Small intestine (tissue), 7 donors: ENCODE measurements at regions not wholly inside any gene's neighbourhood (a gene's known extent, or its start where the extent isn't known, plus 50 kb on each side); places are given as distances from the start of the nearest gene placed in this dataset.
"Not testable (repeated sequence)": the region's sequence is repeated elsewhere in the genome, so short reads cannot be mapped to it uniquely, and the experiment has no call there.

Source experiments
- DNase-seq, 2 donors: peaks; one replicate each; pipeline versions ENCODE4 v3.0.0 to v3.0.0-alpha.2; 2013
- FAIRE-seq: peaks from 2 replicates; lab custom pipeline; 2012; peaks lifted over from hg19 to GRCh38; lab: Jason Lieb, UNC
- H3K27ac ChIP-seq, 3 donors: one replicate each; pipeline ENCODE4 v1.5.1; 2013; ENCODE audit warnings: low read length in 2 of 3, mild to moderate bottlenecking in 2 of 3, control low read depth in 1 of 3, inconsistent platforms in 1 of 3, low read depth in 1 of 3, moderate library complexity in 1 of 3
- H3K27me3 ChIP-seq, 3 donors: one replicate each; pipeline ENCODE4 v1.6.1; 2013; ENCODE audit warnings: low read length in 3 of 3, inconsistent platforms in 1 of 3; ENCODE audit not compliant: control insufficient read depth in 3 of 3, insufficient read depth in 3 of 3
- H3K36me3 ChIP-seq, 3 donors: one replicate each; pipeline ENCODE4 v1.6.1; 2013; ENCODE audit warnings: low read length in 3 of 3, inconsistent platforms in 1 of 3, low read depth in 1 of 3, mild to moderate bottlenecking in 1 of 3, moderate library complexity in 1 of 3; ENCODE audit not compliant: control insufficient read depth in 3 of 3, insufficient read depth in 2 of 3
- H3K4me1 ChIP-seq, 3 donors: one replicate each; pipeline ENCODE4 v1.6.1; 2013; ENCODE audit warnings: low read length in 2 of 3, inconsistent platforms in 1 of 3, low read depth in 1 of 3, mild to moderate bottlenecking in 1 of 3, moderate library complexity in 1 of 3; ENCODE audit not compliant: control insufficient read depth in 3 of 3, insufficient read depth in 2 of 3
- H3K4me3 ChIP-seq, 3 donors: one replicate each; pipeline ENCODE4 v1.5.1; 2013; ENCODE audit warnings: low read length in 3 of 3, control low read depth in 1 of 3, inconsistent platforms in 1 of 3, low read depth in 1 of 3, mild to moderate bottlenecking in 1 of 3, moderate library complexity in 1 of 3
- H3K9me3 ChIP-seq, 2 donors: one replicate each; pipeline ENCODE4 v1.6.1; 2013; ENCODE audit warnings: low read depth in 1 of 2, low read length in 1 of 2; ENCODE audit not compliant: control insufficient read depth in 2 of 2, insufficient read depth in 1 of 2
- WGBS, 3 donors: extraction: QIAGEN DNeasy Blood & Tissue Kit; methylation state at CpG; one replicate each; pipeline ENCODE4 v1.1.7; 2013; 5-methylcytosine and 5-hydroxymethylcytosine counted together
- donor health status: healthy with polysubstance abuse.
- donor health status: control.
- donor health status: control.
- donor health status: Bipolar disorder and iron deficiency.
- donor health status: healthy.

DNA sequence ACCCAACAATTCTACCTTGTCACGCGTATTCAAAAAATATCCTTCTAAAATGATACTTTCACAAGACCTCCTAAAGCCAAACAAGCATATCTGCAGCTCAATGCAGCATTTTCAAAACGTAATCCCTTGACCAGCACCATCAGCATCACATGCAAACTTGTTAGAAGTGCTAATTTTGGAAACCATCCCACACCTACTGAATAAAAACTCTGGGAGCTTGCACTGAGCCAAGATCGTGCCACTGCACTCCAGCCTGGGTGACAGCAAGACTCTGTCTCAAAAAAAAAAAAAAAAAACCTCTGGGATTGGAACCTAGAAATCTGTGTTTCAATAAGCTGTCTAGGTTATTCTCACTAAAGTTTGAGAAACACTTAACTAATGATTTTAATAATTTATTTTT, 223.3 kb upstream of the CCDC54 start:
- Histone ChIP-seq H3K4me1 (no peaks in the 10 kb centered on the region), H3K27me3 (no peaks in the 10 kb centered on the region), H3K36me3 (no peaks in the 10 kb centered on the region), H3K9me3 (peaks cover 0 to 9% of the 10 kb centered on the region in 2 donors), H3K4me3 (no peak overlapping the region), H3K27ac (no peak overlapping the region)
- DNase-seq (no peak), FAIRE-seq (no peak)
- 67 to 79% (median 72%) methylated on average over 4 of the region's 4 CpGs for WGBS, 3 donors

- Histone ChIP-seq H3K27ac (no peak overlapping the region), H3K9me3 (peaks cover 0 to 14% of the 10 kb centered on the region in 2 donors)
- FAIRE-seq: no peak
Observed at GRCh38 chr3:107172411-107172810, 204.8 kb upstream of the CCDC54 start.

DNA sequence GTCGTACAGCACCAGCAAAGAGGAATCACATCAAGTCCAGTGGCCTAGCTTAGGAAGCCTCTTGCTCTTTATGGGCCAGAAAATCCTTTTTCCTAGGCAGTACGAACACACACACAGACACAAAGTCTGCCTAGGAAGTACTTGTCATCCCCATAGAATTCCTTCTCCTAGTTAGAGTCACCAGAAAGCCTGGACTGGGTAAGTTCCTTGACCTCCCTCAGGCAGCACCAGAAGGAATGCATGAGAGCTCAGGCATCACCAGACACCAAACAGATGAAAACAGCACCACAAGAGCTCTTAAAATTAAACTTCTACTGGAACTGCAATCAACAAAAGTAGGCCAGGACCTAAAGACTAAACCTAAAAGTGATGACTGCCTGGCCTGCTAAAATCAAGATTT, 192.9 kb upstream of the CCDC54 start:
- WGBS, 3 donors: 62 to 84% (median 83%) methylated on average over 2 of the region's 2 CpGs
- Histone ChIP-seq H3K27me3 (no peaks in the 10 kb centered on the region), H3K27ac (no peak overlapping the region), H3K4me3 (no peak overlapping the region), H3K4me1 (no peaks in the 10 kb centered on the region), H3K36me3 (no peaks in the 10 kb centered on the region), H3K9me3 (no peaks in the 10 kb centered on the region)
- DNase-seq (no peak), FAIRE-seq (no peak)

More at GRCh38 chr3:107172411-107172810, 204.8 kb upstream of the CCDC54 start:
- WGBS, 3 donors: 92 to 93% (median 92%) methylated on average over 1 of the region's 1 CpG
- no peak for DNase-seq
- no peaks in the 10 kb centered on the region for H3K36me3 ChIP-seq
- H3K4me1 ChIP-seq: no peaks in the 10 kb centered on the region
- no peaks in the 10 kb centered on the region for H3K27me3 ChIP-seq
- no peak overlapping the region for H3K4me3 ChIP-seq

DNA sequence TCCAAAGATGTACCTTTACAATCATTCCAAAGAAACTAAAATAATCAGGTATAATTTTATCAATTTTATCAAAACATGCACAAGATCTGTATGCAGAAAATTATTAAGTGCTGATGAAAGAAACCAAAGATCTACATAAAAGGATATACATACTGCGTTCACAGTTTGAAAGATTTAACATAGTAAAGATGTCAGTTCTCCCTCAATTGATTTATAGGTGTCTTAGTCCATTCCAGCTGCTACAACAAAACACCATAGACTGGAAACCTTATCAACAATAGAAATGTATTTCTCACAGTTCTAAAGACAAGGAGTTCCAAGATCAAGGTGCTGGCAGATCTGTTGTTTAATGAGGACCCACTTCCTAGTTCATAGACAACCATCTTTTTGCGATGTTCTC, 189.0 kb upstream of the CCDC54 start:
- WGBS, 3 donors: 46 to 77% (median 57%) methylated on average over 2 of the region's 2 CpGs
- Histone ChIP-seq H3K27me3 (no peaks in the 10 kb centered on the region), H3K9me3 (no peaks in the 10 kb centered on the region), H3K27ac (no peak overlapping the region), H3K4me3 (no peak overlapping the region), H3K36me3 (no peaks in the 10 kb centered on the region), H3K4me1 (no peaks in the 10 kb centered on the region)
- FAIRE-seq: no peak
- no peak for DNase-seq

GRCh38 chr3:107189158-107189791, 188.0 kb upstream of the CCDC54 start:
- Histone ChIP-seq H3K4me3 (no peak overlapping the region), H3K27me3 (no peaks in the 10 kb centered on the region), H3K36me3 (no peaks in the 10 kb centered on the region), H3K9me3 (no peaks in the 10 kb centered on the region), H3K27ac (no peak overlapping the region), H3K4me1 (no peaks in the 10 kb centered on the region)
- no peak for FAIRE-seq
- 74 to 88% (median 78%) methylated on average over 2 of the region's 2 CpGs for WGBS, 3 donors
- DNase-seq: no peak

DNA sequence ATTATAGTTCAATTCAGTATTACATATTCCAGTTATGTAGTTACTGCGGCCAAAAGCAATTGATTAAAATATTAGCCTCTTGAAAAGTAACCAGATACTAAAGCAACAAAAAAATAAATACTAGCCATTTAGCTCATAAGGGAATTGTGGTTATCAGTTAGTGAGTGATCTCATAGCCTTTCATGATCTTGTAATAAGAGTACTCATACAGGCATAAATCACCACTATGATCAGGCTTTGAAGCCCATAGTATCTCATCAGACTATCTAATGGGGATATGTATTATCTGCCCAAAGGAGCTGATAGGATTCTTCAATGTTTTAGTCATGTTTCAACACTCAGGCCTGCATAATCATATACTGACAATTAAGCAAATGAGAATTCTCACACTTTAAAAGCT, 184.1 kb upstream of the CCDC54 start:
- H3K4me1 ChIP-seq: no peaks in the 10 kb centered on the region
- no peak overlapping the region for H3K27ac ChIP-seq
- WGBS, 3 donors: 89 to 93% (median 91%) methylated on average over 1 of the region's 1 CpG
- FAIRE-seq (no peak), DNase-seq (no peak)
- H3K27me3 ChIP-seq: no peaks in the 10 kb centered on the region
- no peaks in the 10 kb centered on the region for H3K9me3 ChIP-seq
- no peak overlapping the region for H3K4me3 ChIP-seq
- no peaks in the 10 kb centered on the region for H3K36me3 ChIP-seq

DNA sequence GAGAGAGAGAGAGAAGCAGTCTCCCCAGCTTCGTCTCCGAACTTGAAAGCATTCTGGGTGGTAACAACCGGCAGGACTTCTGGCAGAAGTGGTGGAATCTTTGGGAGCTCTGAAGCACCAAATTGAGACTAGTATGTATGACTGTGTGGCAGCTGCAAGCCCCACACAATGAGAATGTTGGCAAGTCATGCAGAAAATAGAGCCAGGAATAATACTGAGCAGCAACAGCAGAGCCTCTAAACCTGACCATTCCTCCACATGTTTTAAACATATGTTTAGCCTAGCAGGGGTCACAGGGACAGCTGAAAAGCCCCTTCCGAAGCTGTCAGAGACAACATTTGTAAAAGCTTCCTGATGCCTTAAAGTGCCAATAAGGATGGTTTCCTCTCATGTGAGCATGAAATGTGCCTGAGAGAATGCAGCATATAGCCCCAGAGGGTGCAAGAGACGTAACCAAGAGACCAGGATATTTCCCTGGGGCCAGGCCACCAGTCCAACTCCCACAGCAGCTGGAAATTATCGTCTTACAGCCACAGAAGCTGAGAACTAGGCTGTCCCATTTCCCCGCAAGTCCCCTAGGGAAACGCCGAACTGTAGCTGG, 178.6 kb upstream of the CCDC54 start:
- Histone ChIP-seq H3K36me3 (no peaks in the 10 kb centered on the region), H3K4me1 (no peaks in the 10 kb centered on the region), H3K27me3 (no peaks in the 10 kb centered on the region), H3K4me3 (no peak overlapping the region), H3K9me3 (no peaks in the 10 kb centered on the region), H3K27ac (peak overlapping the region in 1 of 3 donors; percentile 11)
- DNase-seq (no peak), FAIRE-seq (no peak)
- WGBS, 3 donors: 56 to 77% (median 76%) methylated on average over 9 of the region's 9 CpGs

DNA sequence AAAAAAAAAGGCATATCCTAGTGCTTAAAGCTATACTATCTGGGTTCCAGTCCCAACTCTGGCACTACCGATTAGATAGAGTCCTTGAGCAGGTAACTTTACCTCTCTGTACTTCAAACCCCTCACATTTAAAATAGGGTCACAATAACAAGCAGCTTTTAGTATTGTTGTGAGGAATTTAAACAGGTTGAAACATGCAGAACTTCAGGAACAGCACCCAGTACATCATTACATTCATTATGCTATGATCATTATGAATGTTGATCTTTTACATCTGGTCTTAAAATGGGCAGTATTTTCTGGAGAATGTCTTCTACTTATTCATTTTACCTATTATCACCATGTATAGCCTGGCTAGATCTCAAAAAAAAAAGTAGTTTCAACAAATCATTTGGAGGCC, 176.1 kb upstream of the CCDC54 start:
- no peak overlapping the region for H3K27ac ChIP-seq

GRCh38 chr3:107202885-107203284, 174.4 kb upstream of the CCDC54 start:
- not testable (repeated sequence) for H3K4me3 ChIP-seq, H3K27me3 ChIP-seq, H3K36me3 ChIP-seq, H3K9me3 ChIP-seq, H3K4me1 ChIP-seq, H3K27ac ChIP-seq, DNase-seq, FAIRE-seq

More for the DNA sequence above, 176.1 kb upstream of the CCDC54 start:
- no peaks in the 10 kb centered on the region for H3K4me1 ChIP-seq
- no peaks in the 10 kb centered on the region for H3K27me3 ChIP-seq
- H3K36me3 ChIP-seq: no peaks in the 10 kb centered on the region
- no peaks in the 10 kb centered on the region for H3K9me3 ChIP-seq
- 78 to 93% (median 92%) methylated on average over 1 of the region's 1 CpG for WGBS, 3 donors
- no peak for FAIRE-seq
- H3K4me3 ChIP-seq: no peak overlapping the region
- DNase-seq: no peak
